ENCODE measurements at regions not wholly inside any gene's neighbourhood (a gene's known extent, or its start where the extent isn't known, plus 50 kb on each side); places are given as distances from the start of the nearest gene placed in this dataset. TPM values are rescaled to one million over a fixed set of nuclear protein-coding genes. Genes with fewer than 3 reads are reported as not detected.

DNA sequence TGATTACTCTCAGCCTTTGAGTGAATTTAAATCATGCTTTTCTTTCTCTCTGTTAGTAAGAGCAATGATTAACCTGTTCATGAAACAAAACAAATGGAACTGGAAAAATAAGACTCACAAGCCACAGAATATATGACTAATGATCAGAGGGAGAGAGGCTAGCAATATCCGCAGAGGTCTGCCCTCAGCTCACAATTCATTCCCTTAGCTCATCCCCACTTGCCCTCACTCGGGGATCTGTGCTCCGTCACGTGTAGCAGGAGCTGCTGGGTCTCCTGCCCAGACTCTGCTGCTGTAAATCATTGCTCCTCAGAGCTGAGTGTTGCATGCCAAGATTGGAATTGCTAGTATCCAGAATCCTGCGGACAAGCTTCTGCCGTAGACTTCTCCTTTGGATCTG, 53.1 kb upstream of the GNG2 start:
- Histone ChIP-seq H3K4me3 (ENCODE audit: low read depth, low read length, poor library complexity, severe bottlenecking) (no peak overlapping the region), H3K36me3 (ENCODE audit: insufficient read depth, low read length) (no peaks in the 10 kb centered on the region), H3K79me2 (ENCODE audit: insufficient read depth, low read depth, low read length) (no peaks in the 10 kb centered on the region), H3K4me1 (ENCODE audit: insufficient read depth, low read length, poor library complexity, severe bottlenecking) (no peaks in the 10 kb centered on the region), H3K9me2 (ENCODE audit: insufficient read depth, low read length) (no peaks in the 10 kb centered on the region), H3K27ac (ENCODE audit: low read depth, low read length, poor library complexity, severe bottlenecking) (no peak overlapping the region), H2AFZ (ENCODE audit: low read length) (no peak overlapping the region), H3K9me3 (ENCODE audit: low read length) (no peaks in the 10 kb centered on the region), H4K20me1 (ENCODE audit: insufficient read depth, low read length) (no peaks in the 10 kb centered on the region), H3K4me2 (ENCODE audit: low read length) (no peak overlapping the region)
- BruUV-seq (replicated peaks): no TSS peak
- no peak for DNase-seq (ENCODE audit: low spot score)
- TF ChIP-seq, protein P1, sequence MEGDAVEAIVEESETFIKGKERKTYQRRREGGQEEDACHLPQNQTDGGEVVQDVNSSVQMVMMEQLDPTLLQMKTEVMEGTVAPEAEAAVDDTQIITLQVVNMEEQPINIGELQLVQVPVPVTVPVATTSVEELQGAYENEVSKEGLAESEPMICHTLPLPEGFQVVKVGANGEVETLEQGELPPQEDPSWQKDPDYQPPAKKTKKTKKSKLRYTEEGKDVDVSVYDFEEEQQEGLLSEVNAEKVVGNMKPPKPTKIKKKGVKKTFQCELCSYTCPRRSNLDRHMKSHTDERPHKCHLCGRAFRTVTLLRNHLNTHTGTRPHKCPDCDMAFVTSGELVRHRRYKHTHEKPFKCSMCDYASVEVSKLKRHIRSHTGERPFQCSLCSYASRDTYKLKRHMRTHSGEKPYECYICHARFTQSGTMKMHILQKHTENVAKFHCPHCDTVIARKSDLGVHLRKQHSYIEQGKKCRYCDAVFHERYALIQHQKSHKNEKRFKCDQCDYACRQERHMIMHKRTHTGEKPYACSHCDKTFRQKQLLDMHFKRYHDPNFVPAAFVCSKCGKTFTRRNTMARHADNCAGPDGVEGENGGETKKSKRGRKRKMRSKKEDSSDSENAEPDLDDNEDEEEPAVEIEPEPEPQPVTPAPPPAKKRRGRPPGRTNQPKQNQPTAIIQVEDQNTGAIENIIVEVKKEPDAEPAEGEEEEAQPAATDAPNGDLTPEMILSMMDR (conservative IDR thresholded peaks at IDR 0.05; ENCODE audit: low read length): no peak
- no peak for TF ChIP-seq EZH2phosphoT487 (IDR thresholded peaks at IDR 0.05; ENCODE audit: borderline replicate concordance, low read depth, low read length)
- ChIA-PET POLR2A (interaction anchor here (0.6 kb wide), 2 partner anchors 28 to 647 kb away, joined by 3 to 4 read pairs; no protein-coding TSS in a partner anchor), CTCF (ENCODE audit: unreplicated experiment) (no interaction called here)
- intact Hi-C loops (cut with micrococcal nuclease; ENCODE audit: unreplicated experiment): no loop called here

Small RNA genes lying in the stretch of these regions (small RNA-seq; reads per million reads assigned to genes)
- gene AL079307.3: not detected

Measured in OCI-LY7 (cell line).